ENCODE measurements at regions not wholly inside any gene's neighbourhood (a gene's known extent, or its start where the extent isn't known, plus 50 kb on each side); places are given as distances from the start of the nearest gene placed in this dataset.

DNA sequence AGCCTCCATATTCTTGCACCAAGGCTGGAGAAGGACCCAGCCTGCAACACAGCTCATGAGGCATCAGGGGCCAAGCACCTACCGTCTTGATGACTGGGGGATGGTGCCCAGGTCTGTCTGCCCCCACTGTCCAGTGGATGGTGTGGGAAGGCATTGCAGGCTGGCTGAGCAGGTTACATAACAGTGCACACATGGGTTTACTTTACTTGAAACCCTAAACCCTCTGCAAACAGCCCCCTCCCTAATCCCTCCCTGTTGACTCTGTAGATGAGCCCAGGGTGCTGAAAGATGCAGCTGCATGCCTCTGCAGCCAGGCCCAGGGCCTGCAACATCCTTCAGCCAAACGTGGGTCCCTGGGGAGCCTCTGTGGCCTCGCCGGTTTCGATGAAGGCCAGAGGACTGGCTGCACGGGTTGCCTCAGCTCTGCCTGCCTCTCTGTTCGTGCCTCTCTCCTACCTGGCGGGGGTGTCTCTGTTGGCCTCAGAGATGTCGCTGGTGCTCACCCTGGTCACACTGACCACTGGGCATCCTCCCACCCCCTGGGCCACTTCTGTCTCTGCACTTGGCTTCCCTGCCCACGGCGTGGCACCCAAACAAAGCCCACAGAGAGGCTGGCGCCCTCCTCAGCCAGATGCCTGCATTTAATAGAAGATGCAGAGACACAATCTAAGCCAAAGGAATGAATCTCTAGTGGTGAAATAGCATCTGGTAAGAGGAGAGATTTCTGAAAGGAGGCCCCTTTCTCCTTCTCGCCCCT lies 95.1 kb downstream of the METRNL start:
- TF ChIP-seq, protein P1, sequence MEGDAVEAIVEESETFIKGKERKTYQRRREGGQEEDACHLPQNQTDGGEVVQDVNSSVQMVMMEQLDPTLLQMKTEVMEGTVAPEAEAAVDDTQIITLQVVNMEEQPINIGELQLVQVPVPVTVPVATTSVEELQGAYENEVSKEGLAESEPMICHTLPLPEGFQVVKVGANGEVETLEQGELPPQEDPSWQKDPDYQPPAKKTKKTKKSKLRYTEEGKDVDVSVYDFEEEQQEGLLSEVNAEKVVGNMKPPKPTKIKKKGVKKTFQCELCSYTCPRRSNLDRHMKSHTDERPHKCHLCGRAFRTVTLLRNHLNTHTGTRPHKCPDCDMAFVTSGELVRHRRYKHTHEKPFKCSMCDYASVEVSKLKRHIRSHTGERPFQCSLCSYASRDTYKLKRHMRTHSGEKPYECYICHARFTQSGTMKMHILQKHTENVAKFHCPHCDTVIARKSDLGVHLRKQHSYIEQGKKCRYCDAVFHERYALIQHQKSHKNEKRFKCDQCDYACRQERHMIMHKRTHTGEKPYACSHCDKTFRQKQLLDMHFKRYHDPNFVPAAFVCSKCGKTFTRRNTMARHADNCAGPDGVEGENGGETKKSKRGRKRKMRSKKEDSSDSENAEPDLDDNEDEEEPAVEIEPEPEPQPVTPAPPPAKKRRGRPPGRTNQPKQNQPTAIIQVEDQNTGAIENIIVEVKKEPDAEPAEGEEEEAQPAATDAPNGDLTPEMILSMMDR (conservative IDR thresholded peaks at IDR 0.05) = no peak; the same call in 1 of the 2 replicates
- TF ChIP-seq ZFX (IDR thresholded peaks at IDR 0.05) = no peak
- peak overlapping the region; percentile 56 for H3K27ac ChIP-seq

DNA sequence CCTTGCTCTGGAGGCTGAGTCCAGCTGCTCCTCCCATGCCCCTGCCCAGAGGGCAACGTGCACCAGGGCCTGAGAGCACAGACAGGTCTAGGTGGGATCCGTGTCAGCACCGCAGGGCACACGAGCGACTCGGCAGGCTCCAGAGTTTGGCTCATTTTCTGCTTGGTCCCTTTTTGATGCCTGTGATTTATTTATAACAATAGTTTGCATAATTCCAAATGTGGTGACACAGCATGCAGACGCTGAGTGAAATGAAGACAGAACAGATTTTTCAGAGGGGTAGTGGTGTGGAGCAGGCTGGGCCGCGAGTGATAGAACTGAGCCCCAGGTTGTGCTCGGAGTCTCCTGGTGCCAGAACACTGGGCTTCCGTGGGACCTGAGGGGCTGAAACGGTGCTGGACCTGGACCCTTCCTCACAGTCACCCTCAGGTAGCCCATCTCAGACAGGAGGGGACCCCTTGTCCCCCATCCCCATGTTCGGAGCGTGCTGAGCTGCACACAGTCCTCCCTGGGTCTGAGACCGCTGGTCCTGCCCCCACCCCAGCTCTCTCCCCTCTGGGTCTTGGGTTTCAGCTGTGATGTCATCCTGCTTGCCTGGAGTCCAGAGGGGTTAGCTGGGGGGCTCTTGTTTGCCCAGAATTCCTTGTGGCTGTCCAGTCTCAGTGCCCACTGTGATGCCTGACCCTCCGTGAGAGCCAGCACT lies 95.9 kb downstream of the METRNL start:
- peak overlapping the region; percentile 56 for H3K27ac ChIP-seq
- TF ChIP-seq ZFX (IDR thresholded peaks at IDR 0.05) = no peak
- TF ChIP-seq, protein P1 (conservative IDR thresholded peaks at IDR 0.05) = no peak

DNA sequence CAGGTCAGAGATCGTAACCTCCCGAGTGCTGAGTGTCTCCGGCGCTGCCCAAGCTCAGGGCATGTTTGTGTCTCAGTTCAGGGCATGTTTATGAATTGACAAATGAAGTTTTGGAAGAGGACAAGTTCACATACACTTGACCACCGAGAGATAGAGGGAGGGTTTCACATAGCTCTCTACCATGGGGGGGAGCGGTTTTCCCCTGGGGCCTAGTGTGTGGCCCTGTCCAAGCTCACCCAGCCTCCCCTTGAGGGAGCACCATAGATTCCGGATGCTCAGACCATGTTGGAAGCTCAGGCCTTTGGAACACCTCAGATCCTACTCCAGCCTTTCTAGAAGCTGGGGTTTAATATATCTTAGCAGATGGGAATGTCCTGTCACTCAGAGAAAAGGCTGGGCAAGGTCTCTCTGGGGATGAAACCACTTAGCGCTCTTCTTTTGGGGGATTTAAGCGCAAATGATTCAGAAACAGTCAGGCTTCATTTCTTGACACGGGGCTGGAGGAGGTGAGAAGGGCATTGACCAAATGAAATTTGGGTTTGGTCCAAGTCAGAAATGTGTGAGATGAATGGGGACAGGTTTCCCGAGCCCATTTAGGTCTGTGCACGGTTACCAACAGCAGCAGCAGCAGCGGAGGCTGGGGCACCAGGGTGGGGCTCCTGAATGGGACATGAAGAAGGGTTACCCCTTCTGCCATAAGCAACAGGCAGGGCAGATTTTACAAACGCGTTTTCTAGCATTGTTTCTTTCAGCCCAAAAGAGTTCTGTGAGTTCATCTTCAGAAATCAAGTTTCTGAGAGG lies 96.6 kb downstream of the METRNL start:
- no peak for TF ChIP-seq ZFX (IDR thresholded peaks at IDR 0.05)
- TF ChIP-seq, protein P1 (conservative IDR thresholded peaks at IDR 0.05) = no peak
- no peak overlapping the region; the same call in 1 of the 2 replicates for H3K27ac ChIP-seq

DNA sequence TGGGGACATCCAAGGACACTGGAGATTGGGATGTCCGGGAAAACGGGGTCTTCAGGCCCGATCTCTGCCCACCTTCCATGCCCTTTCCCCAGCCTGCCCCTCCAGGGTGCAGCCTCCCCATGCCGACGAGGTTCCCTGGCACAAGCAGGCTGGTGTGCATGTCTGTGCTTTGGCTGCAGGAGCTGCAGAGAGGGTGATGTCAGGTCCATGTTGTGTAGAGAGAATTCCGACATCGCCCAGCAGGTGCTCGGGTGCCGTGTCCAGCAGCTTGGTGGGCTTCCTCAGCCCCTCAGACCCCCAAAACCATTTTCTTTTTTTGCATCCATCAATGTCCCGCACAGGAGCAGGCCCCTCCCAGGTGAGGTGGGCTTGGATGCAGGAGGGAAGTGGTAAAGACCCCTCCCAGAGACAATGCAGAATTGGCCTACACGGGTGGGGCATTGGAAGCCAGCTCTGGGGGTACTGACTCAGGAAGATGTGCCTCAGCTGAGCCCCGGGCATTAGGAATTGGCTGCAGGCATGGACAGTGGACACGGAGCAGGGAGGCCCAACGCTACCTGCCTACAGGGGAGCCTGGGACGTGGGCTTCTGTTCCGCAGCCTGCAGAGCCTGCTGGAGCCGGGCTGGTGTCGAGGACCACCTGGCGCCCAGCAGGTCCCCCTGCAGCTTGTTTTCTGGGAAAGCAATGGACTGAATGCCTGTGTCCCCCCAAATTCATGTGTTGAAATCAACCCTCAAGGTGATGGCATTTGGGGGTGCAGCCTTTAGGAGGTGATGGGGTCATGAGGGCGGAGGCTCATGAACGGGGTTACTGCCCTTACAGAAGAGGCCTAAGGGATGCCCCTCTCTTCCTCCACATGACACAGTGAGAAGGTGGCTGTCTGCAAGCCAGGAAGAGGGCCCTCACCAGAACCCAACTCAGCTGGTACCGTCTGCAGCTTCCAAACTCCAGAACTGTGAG lies 97.5 kb downstream of the METRNL start:
- TF ChIP-seq, protein P1 (conservative IDR thresholded peaks at IDR 0.05) = no peak
- no peak for TF ChIP-seq ZFX (IDR thresholded peaks at IDR 0.05)
- H3K27ac ChIP-seq = no peak overlapping the region

DNA sequence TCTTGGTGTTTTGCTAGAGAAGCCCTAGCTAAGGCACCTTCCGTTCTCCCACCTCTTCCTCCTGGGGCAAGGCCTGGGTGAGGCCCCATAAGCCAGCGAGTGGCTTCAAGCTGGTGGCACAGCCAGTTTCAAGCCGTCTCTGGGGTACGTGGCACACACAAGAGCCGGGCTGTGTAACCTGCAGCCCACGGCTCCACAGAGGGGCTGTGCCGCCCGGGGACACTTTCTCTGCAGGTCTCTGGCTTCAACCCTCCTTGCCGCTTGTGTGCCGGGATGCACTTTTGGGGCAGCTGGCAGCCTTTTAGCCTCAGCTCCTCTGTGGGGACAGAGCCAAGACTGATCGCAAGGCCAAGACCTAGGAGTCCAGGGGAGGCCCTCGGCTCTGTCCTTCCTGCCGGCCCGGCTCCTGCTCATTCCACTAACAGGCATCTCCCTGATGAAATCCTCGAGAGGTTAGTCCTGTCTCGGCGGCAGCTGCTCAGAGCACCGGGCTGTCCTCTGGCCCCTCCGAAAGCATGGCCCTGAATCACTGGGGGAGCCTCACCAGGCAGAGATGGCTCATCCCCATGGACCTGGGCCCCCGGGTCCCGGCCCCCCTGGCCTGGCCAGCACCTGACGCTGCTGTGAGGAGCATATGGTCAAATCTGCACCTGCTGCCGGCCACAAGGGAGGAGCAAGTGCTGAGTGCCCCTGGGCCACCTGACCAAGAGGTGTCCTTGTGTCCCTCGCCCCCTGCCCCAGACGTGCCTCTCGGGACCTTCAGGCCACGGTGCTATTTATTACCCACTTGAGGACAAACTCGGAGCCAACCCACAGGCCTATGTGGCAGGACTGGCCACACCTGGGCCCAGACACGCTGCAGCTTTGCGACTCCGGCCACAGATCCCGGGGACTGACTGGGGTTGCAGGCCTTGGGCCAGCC lies 98.5 kb downstream of the METRNL start:
- no peak for TF ChIP-seq ZFX (IDR thresholded peaks at IDR 0.05)
- TF ChIP-seq, protein P1 (conservative IDR thresholded peaks at IDR 0.05) = no peak
- no peak overlapping the region for H3K27ac ChIP-seq
